Adrenal gland (tissue), 9 donors: ENCODE measurements at regions not wholly inside any gene's neighbourhood (a gene's known extent, or its start where the extent isn't known, plus 50 kb on each side); places are given as distances from the start of the nearest gene placed in this dataset.

Experiments used
- DNase-seq, 7 donors: peaks; one replicate each; pipeline ENCODE4 v3.0.0-alpha.2; 2019 to 2020
- H3K27ac ChIP-seq, 5 donors: fragments of 200-600 bp; sonication (generic) in 4 of 5; 1 replicate in 3 of 5; 2 replicates in 2 of 5; pipeline versions ENCODE4 v1.5.1 to v1.8.0; 2016 to 2020; ENCODE audit warnings: mild to moderate bottlenecking in 1 of 5
- H3K27me3 ChIP-seq: fragments of 200-600 bp; 2 replicates; pipeline ENCODE4 v1.8.0; 2021
- H3K36me3 ChIP-seq, 2 donors: fragments of 200-600 bp; replicated peaks in 1 of 2; 1 replicate in 1 of 2; 2 replicates in 1 of 2; pipeline versions ENCODE4 v1.5.1 to v1.8.0; 2018 to 2022
- H3K4me1 ChIP-seq, 2 donors: fragments of 200-600 bp; replicated peaks in 1 of 2; 1 replicate in 1 of 2; 2 replicates in 1 of 2; pipeline versions ENCODE4 v1.5.1 to v1.8.0; 2018 to 2021
- H3K4me3 ChIP-seq, 4 donors: fragments of 200-600 bp; sonication (generic) in 3 of 4; one replicate each; pipeline ENCODE4 v1.5.1; 2016 to 2018
- H3K9me3 ChIP-seq, 3 donors: fragments of 200-600 bp; sonication (generic) in 1 of 3; replicated peaks in 1 of 3; 1 replicate in 2 of 3; 2 replicates in 1 of 3; pipeline versions ENCODE4 v1.5.1 to v1.8.0; 2016 to 2021
- POLR2A ChIP-seq, 2 donors: fragments of 450-650 bp; IDR thresholded peaks; one replicate each; pipeline ENCODE4 v1.6.1; 2017; ENCODE audit warnings: antibody characterized with exemption in 2 of 2, mild to moderate bottlenecking in 2 of 2, moderate library complexity in 1 of 2
- WGBS, 4 donors: extraction: QIAGEN DNeasy Blood & Tissue Kit in 2 of 4; methylation state at CpG; one replicate each; pipeline versions ENCODE4 v1.1.5 to v1.1.7; 2013 to 2017; 5-methylcytosine and 5-hydroxymethylcytosine counted together
- intact Hi-C, 2 donors: fragments of 100-400 bp; cut with DNase I; formaldehyde crosslinking; loops; one replicate each; pipeline versions ENCODE4 v1.14.1 to v1.15.0; 2022 to 2023
- TF ChIP-seq, protein P1 (sequence below), 6 experiments: fragments of 450-650 bp in 4 of 6; fragments of 200-600 bp in 2 of 6; sonication (generic) in 1 of 6; IDR thresholded peaks; 1 replicate in 5 of 6; 2 replicates in 1 of 6; pipeline versions ENCODE4 v1.5.1 to v1.8.0; 2016 to 2021; ENCODE audit warnings: antibody characterized with exemption in 6 of 6, mild to moderate bottlenecking in 2 of 6, moderate library complexity in 1 of 6
- donor health status: healthy with polysubstance abuse.
- donor health status: Bipolar disorder and iron deficiency.
- donor health status: DM: yes; HTN: yes; CAD: no.
- donor health status: DM: no; HTN: no; CAD: no.
- donor health status: DM: no; HTN: no; CAD: no.

DNA sequence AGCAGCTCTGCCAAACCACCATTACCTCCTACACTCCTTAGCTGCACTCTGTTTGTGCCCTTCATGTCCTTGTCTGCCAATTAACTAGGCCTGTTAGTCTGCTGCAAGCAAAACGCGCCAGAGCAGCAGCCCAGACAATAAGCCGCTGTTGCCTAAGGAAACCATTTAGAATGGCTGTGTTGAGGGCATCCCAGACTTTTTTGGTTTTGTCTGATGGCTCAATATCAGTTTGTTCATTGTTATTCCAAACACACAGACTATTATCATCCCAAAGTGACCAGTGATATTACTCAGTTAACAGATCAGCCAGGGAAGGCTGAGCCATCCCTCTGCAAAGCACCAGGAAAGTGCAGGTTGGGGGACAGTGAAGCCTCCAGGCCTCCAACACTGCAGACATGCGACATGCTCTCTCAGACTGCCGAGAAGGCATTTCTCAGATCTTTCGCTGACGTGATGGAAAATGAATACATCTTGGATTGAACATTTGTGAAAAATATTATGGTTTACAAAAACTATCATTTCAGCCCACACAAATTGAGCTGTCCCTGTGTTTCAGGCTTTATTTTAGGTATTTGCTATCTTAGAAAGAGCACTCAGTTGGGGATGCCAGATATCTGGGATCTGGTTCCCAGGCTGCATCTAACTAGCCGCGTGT, 182.0 kb upstream of the HNRNPA3 start:
- Histone ChIP-seq H3K27ac (peak overlapping the region in 1 of 5 donors; percentile 8), H3K9me3 (no peaks in the 10 kb centered on the region), H3K4me3 (no peak overlapping the region), H3K27me3 (no peaks in the 10 kb centered on the region), H3K4me1 (no peaks in the 10 kb centered on the region), H3K36me3 (no peaks in the 10 kb centered on the region)
- intact Hi-C loops = no loop called here
- TF ChIP-seq, protein P1, sequence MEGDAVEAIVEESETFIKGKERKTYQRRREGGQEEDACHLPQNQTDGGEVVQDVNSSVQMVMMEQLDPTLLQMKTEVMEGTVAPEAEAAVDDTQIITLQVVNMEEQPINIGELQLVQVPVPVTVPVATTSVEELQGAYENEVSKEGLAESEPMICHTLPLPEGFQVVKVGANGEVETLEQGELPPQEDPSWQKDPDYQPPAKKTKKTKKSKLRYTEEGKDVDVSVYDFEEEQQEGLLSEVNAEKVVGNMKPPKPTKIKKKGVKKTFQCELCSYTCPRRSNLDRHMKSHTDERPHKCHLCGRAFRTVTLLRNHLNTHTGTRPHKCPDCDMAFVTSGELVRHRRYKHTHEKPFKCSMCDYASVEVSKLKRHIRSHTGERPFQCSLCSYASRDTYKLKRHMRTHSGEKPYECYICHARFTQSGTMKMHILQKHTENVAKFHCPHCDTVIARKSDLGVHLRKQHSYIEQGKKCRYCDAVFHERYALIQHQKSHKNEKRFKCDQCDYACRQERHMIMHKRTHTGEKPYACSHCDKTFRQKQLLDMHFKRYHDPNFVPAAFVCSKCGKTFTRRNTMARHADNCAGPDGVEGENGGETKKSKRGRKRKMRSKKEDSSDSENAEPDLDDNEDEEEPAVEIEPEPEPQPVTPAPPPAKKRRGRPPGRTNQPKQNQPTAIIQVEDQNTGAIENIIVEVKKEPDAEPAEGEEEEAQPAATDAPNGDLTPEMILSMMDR (IDR thresholded peaks at IDR 0.05) = no peak
- TF ChIP-seq POLR2A (IDR thresholded peaks at IDR 0.05) = no peak
- WGBS, 4 donors = 87 to 90% (median 88%) methylated on average over 9 of the region's 9 CpGs
- DNase-seq = peak in 1 of 7 donors; percentile 79

- DNase-seq = peak in 1 of 7 donors; percentile 56
- Histone ChIP-seq H3K27me3 (peaks cover 1% of the 10 kb centered on the region), H3K27ac (no peak overlapping the region), H3K4me3 (no peak overlapping the region), H3K36me3 (no peaks in the 10 kb centered on the region), H3K4me1 (no peaks in the 10 kb centered on the region), H3K9me3 (no peaks in the 10 kb centered on the region)
- 58 to 93% (median 66%) methylated on average over 2 to 3 of the region's 3 CpGs for WGBS, 4 donors
- intact Hi-C loops = no loop called here
- TF ChIP-seq, protein P1 (IDR thresholded peaks at IDR 0.05) = no peak
- TF ChIP-seq POLR2A (IDR thresholded peaks at IDR 0.05) = no peak
Measured at GRCh38 chr2:177031438-177032180, 181.0 kb upstream of the HNRNPA3 start.

- DNase-seq = no peak
- no peak overlapping the region for H3K27ac ChIP-seq
- no peak overlapping the region for H3K4me3 ChIP-seq
- WGBS, 4 donors = 61 to 77% (median 67%) methylated on average over 3 of the region's 3 CpGs
- H3K36me3 ChIP-seq = no peaks in the 10 kb centered on the region
- H3K9me3 ChIP-seq = no peaks in the 10 kb centered on the region
- H3K27me3 ChIP-seq = peaks cover 6% of the 10 kb centered on the region
- intact Hi-C loops = no loop called here
- TF ChIP-seq POLR2A (IDR thresholded peaks at IDR 0.05) = no peak
- TF ChIP-seq, protein P1 (IDR thresholded peaks at IDR 0.05) = no peak
- H3K4me1 ChIP-seq = no peaks in the 10 kb centered on the region
Measured at GRCh38 chr2:177036747-177037146, 175.8 kb upstream of the HNRNPA3 start.

GRCh38 chr2:177037569-177037968, 175.0 kb upstream of the HNRNPA3 start:
- 65 to 73% (median 70%) methylated on average over 2 of the region's 2 CpGs for WGBS, 4 donors
- Histone ChIP-seq H3K4me1 (no peaks in the 10 kb centered on the region), H3K4me3 (no peak overlapping the region), H3K27me3 (peaks cover 6% of the 10 kb centered on the region), H3K27ac (no peak overlapping the region), H3K9me3 (no peaks in the 10 kb centered on the region), H3K36me3 (no peaks in the 10 kb centered on the region)
- no peak for TF ChIP-seq POLR2A (IDR thresholded peaks at IDR 0.05)
- TF ChIP-seq, protein P1 (IDR thresholded peaks at IDR 0.05) = no peak
- DNase-seq = no peak
- intact Hi-C loops = no loop called here
